Activated naive CD8-positive, alpha-beta T cell treated with anti-CD3 and anti-CD28 coated beads, Interleukin-2, amount 10 ng/mL, durations not matched to agents 7 days and 5 days (primary cell): ENCODE measurements at regions not wholly inside any gene's neighbourhood (a gene's known extent, or its start where the extent isn't known, plus 50 kb on each side); places are given as distances from the start of the nearest gene placed in this dataset.
"Not testable (repeated sequence)": the region's sequence is repeated elsewhere in the genome, so short reads cannot be mapped to it uniquely, and the experiment has no call there.

ENCODE experiments used
- ATAC-seq: fragments of 150-1000 bp; cut with Tn5 transposase; one replicate; pipeline ENCODE4 v1.10.0; 2021; ENCODE audit warnings: low read depth, moderate library complexity
- POLR2A ChIA-PET: fragments of 350-600 bp; sonication (Branson Sonifier 250); formaldehyde crosslinking; loops from one replicate; lab custom pipeline; 2021; ENCODE audit warnings: antibody characterized with exemption; lab: Charles Lee
- DNase-seq: peaks from one replicate; pipeline ENCODE4 v3.0.0; 2021
- H3K27ac Mint-ChIP-seq: one replicate; pipeline ENCODE4 v1.8.0; 2022; ENCODE audit warnings: mild to moderate bottlenecking, mixed read lengths
- H3K27me3 Mint-ChIP-seq: one replicate; pipeline ENCODE4 v1.8.0; 2022; ENCODE audit warnings: mild to moderate bottlenecking, moderate library complexity, mixed read lengths
- H3K36me3 Mint-ChIP-seq: one replicate; pipeline ENCODE4 v1.8.0; 2021; ENCODE audit warnings: mild to moderate bottlenecking, mixed read lengths
- H3K4me1 Mint-ChIP-seq: one replicate; pipeline ENCODE4 v1.8.0; 2021; ENCODE audit warnings: mixed read lengths
- H3K4me3 Mint-ChIP-seq: one replicate; pipeline ENCODE4 v1.8.0; 2022; ENCODE audit warnings: mild to moderate bottlenecking, moderate library complexity, mixed read lengths
- H3K9me3 Mint-ChIP-seq: one replicate; pipeline ENCODE4 v1.8.0; 2021; ENCODE audit warnings: mixed read lengths

- Mint-ChIP-seq H3K9me3 (peaks cover 12% of the 10 kb centered on the region), H3K36me3 (no peaks in the 10 kb centered on the region), H3K27ac (no peak overlapping the region), H3K4me3 (no peak overlapping the region), H3K4me1 (no peaks in the 10 kb centered on the region), H3K27me3 (no peaks in the 10 kb centered on the region)
- DNase-seq = no peak
- POLR2A ChIA-PET = no interaction called here
- no peak for ATAC-seq
Observed at GRCh38 chr5:125914471-125914870, 508.7 kb upstream of the GRAMD2B start.

GRCh38 chr5:125923958-125924357 lies 499.3 kb upstream of the GRAMD2B start:
- ATAC-seq, H3K27me3 Mint-ChIP-seq, POLR2A ChIA-PET, H3K4me1 Mint-ChIP-seq, DNase-seq, H3K27ac Mint-ChIP-seq, H3K9me3 Mint-ChIP-seq, H3K4me3 Mint-ChIP-seq, H3K36me3 Mint-ChIP-seq: not testable (repeated sequence)

- POLR2A ChIA-PET = no interaction called here
- Mint-ChIP-seq H3K27me3 (no peaks in the 10 kb centered on the region), H3K9me3 (peaks cover 13% of the 10 kb centered on the region), H3K36me3 (no peaks in the 10 kb centered on the region), H3K4me3 (no peak overlapping the region), H3K4me1 (no peaks in the 10 kb centered on the region), H3K27ac (no peak overlapping the region)
- no peak for DNase-seq
- ATAC-seq = no peak
Observed at GRCh38 chr5:125926172-125926571, 497.0 kb upstream of the GRAMD2B start.

GRCh38 chr5:125928663-125929062 lies 494.5 kb upstream of the GRAMD2B start:
- Mint-ChIP-seq H3K27ac (no peak overlapping the region), H3K4me1 (no peaks in the 10 kb centered on the region), H3K4me3 (no peak overlapping the region), H3K9me3 (peaks cover 16% of the 10 kb centered on the region), H3K36me3 (no peaks in the 10 kb centered on the region), H3K27me3 (no peaks in the 10 kb centered on the region)
- POLR2A ChIA-PET = no interaction called here
- DNase-seq = no peak
- no peak for ATAC-seq

- POLR2A ChIA-PET = no interaction called here
- DNase-seq (no peak), ATAC-seq (no peak)
- H3K4me3 Mint-ChIP-seq = no peak overlapping the region
- no peaks in the 10 kb centered on the region for H3K36me3 Mint-ChIP-seq
- H3K27ac Mint-ChIP-seq = no peak overlapping the region
- H3K4me1 Mint-ChIP-seq = no peaks in the 10 kb centered on the region
- no peaks in the 10 kb centered on the region for H3K27me3 Mint-ChIP-seq
- peaks cover 7% of the 10 kb centered on the region for H3K9me3 Mint-ChIP-seq
Observed at GRCh38 chr5:125950012-125950615, 473.1 kb upstream of the GRAMD2B start.

- H3K9me3 Mint-ChIP-seq = peaks cover 6% of the 10 kb centered on the region
- ATAC-seq = peak; percentile 45
Observed at GRCh38 chr5:125961150-125961549, 462.1 kb upstream of the GRAMD2B start.

GRCh38 chr5:125965577-125965976 lies 457.6 kb upstream of the GRAMD2B start:
- ATAC-seq (no peak), DNase-seq (no peak)
- POLR2A ChIA-PET = no interaction called here

More at GRCh38 chr5:125961150-125961549, 462.1 kb upstream of the GRAMD2B start:
- H3K4me3 Mint-ChIP-seq = no peak overlapping the region
- no peaks in the 10 kb centered on the region for H3K4me1 Mint-ChIP-seq
- H3K36me3 Mint-ChIP-seq = no peaks in the 10 kb centered on the region
- POLR2A ChIA-PET = no interaction called here
- H3K27me3 Mint-ChIP-seq = no peaks in the 10 kb centered on the region
- DNase-seq = no peak
- H3K27ac Mint-ChIP-seq = no peak overlapping the region

GRCh38 chr5:125967576-125967975 lies 455.6 kb upstream of the GRAMD2B start:
- Mint-ChIP-seq H3K9me3 (no peaks in the 10 kb centered on the region), H3K36me3 (no peaks in the 10 kb centered on the region), H3K27ac (no peak overlapping the region), H3K4me1 (no peaks in the 10 kb centered on the region), H3K27me3 (no peaks in the 10 kb centered on the region), H3K4me3 (no peak overlapping the region)
- ATAC-seq (no peak), DNase-seq (no peak)
- POLR2A ChIA-PET = no interaction called here

More at GRCh38 chr5:125965577-125965976, 457.6 kb upstream of the GRAMD2B start:
- Mint-ChIP-seq H3K36me3 (no peaks in the 10 kb centered on the region), H3K9me3 (peaks cover 4% of the 10 kb centered on the region), H3K27ac (no peak overlapping the region), H3K27me3 (no peaks in the 10 kb centered on the region), H3K4me3 (no peak overlapping the region), H3K4me1 (no peaks in the 10 kb centered on the region)

- Mint-ChIP-seq H3K4me1 (no peaks in the 10 kb centered on the region), H3K9me3 (peaks cover 2% of the 10 kb centered on the region), H3K27me3 (no peaks in the 10 kb centered on the region), H3K27ac (no peak overlapping the region), H3K36me3 (no peaks in the 10 kb centered on the region), H3K4me3 (no peak overlapping the region)
- DNase-seq (no peak), ATAC-seq (no peak)
- POLR2A ChIA-PET = no interaction called here
Observed at GRCh38 chr5:125969011-125969813, 454.0 kb upstream of the GRAMD2B start.

GRCh38 chr5:125969814-125970171 lies 453.4 kb upstream of the GRAMD2B start:
- peaks cover 2% of the 10 kb centered on the region for H3K9me3 Mint-ChIP-seq
- POLR2A ChIA-PET = no interaction called here
- ATAC-seq = no peak
- no peaks in the 10 kb centered on the region for H3K36me3 Mint-ChIP-seq
- no peak for DNase-seq
- no peaks in the 10 kb centered on the region for H3K27me3 Mint-ChIP-seq
- H3K4me3 Mint-ChIP-seq = no peak overlapping the region
- no peaks in the 10 kb centered on the region for H3K4me1 Mint-ChIP-seq
- H3K27ac Mint-ChIP-seq = no peak overlapping the region

- no peak overlapping the region for H3K27ac Mint-ChIP-seq
- no peaks in the 10 kb centered on the region for H3K27me3 Mint-ChIP-seq
- no peaks in the 10 kb centered on the region for H3K36me3 Mint-ChIP-seq
- ATAC-seq = no peak
- no peak overlapping the region for H3K4me3 Mint-ChIP-seq
- H3K4me1 Mint-ChIP-seq = no peaks in the 10 kb centered on the region
- DNase-seq = no peak
- H3K9me3 Mint-ChIP-seq = peaks cover 2% of the 10 kb centered on the region
- POLR2A ChIA-PET = no interaction called here
Observed at GRCh38 chr5:125970631-125971307, 452.4 kb upstream of the GRAMD2B start.

GRCh38 chr5:125972706-125973105 lies 450.5 kb upstream of the GRAMD2B start:
- H3K9me3 Mint-ChIP-seq = peaks cover 2% of the 10 kb centered on the region
- no peaks in the 10 kb centered on the region for H3K36me3 Mint-ChIP-seq
- H3K27ac Mint-ChIP-seq = no peak overlapping the region
- no peaks in the 10 kb centered on the region for H3K4me1 Mint-ChIP-seq
- POLR2A ChIA-PET = no interaction called here
- H3K27me3 Mint-ChIP-seq = no peaks in the 10 kb centered on the region
- DNase-seq = no peak
- ATAC-seq = no peak
- no peak overlapping the region for H3K4me3 Mint-ChIP-seq

GRCh38 chr5:125974679-125975078 lies 448.5 kb upstream of the GRAMD2B start:
- Mint-ChIP-seq H3K9me3 (peaks cover 2% of the 10 kb centered on the region), H3K4me3 (no peak overlapping the region), H3K27ac (no peak overlapping the region), H3K27me3 (no peaks in the 10 kb centered on the region), H3K4me1 (no peaks in the 10 kb centered on the region), H3K36me3 (no peaks in the 10 kb centered on the region)
- POLR2A ChIA-PET = no interaction called here
- no peak for ATAC-seq
- DNase-seq = no peak
